ENCODE measurements at regions not wholly inside any gene's neighbourhood (a gene's known extent, or its start where the extent isn't known, plus 50 kb on each side); places are given as distances from the start of the nearest gene placed in this dataset.

DNA sequence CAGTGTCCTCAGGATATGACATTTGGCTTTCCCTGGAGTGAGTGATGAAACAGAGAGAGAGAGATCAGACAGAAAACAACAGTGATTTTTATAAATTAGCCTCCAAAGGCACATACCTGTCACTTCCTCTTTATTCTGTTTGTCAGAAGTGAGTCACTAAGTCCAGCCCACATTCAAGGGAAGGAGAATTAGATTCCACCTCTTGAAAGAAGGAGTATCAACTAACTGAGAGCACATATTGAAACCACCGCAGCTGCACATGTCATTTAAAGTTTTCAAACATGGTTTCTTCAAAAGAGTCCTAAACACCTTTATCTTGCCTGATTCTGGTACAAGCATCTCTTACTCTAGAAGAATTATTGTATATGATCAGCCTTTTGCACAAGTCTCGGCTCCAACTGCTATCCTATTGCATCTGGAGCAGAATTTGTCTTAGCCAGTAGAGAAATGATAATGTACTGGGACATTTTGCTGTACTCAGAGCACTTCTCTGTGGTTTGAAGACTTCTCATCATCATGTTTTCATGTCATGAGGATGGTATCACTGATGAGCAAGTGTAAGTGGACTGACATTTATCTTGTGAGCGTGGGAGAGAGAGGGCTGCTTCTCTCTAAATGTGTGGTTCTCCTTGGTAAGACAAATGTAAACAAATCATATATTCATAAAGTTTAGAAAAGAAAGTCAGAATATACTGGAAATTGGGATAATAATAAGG is 338.9 kb upstream of the CFAP20DC start:
- Histone ChIP-seq H3K36me3 (no peaks in the 10 kb centered on the region), H3K9me3 (no peaks in the 10 kb centered on the region), H3K4me3 (no peak overlapping the region), H3K27me3 (no peaks in the 10 kb centered on the region), H3K27ac (no peak overlapping the region), H3K4me1 (ENCODE audit: insufficient read depth) (no peaks in the 10 kb centered on the region)
- intact Hi-C loops (cut with DNase I), result no loop called here
- 79 to 85% (median 85%) methylated on average over 3 of the region's 3 CpGs for WGBS, 3 donors
- TF ChIP-seq EP300 (IDR thresholded peaks at IDR 0.05) (no peak), POLR2A (IDR thresholded peaks at IDR 0.05) (no peak)
- TF ChIP-seq, protein P1, sequence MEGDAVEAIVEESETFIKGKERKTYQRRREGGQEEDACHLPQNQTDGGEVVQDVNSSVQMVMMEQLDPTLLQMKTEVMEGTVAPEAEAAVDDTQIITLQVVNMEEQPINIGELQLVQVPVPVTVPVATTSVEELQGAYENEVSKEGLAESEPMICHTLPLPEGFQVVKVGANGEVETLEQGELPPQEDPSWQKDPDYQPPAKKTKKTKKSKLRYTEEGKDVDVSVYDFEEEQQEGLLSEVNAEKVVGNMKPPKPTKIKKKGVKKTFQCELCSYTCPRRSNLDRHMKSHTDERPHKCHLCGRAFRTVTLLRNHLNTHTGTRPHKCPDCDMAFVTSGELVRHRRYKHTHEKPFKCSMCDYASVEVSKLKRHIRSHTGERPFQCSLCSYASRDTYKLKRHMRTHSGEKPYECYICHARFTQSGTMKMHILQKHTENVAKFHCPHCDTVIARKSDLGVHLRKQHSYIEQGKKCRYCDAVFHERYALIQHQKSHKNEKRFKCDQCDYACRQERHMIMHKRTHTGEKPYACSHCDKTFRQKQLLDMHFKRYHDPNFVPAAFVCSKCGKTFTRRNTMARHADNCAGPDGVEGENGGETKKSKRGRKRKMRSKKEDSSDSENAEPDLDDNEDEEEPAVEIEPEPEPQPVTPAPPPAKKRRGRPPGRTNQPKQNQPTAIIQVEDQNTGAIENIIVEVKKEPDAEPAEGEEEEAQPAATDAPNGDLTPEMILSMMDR (IDR thresholded peaks at IDR 0.05), result no peak
- no peak for DNase-seq

DNA sequence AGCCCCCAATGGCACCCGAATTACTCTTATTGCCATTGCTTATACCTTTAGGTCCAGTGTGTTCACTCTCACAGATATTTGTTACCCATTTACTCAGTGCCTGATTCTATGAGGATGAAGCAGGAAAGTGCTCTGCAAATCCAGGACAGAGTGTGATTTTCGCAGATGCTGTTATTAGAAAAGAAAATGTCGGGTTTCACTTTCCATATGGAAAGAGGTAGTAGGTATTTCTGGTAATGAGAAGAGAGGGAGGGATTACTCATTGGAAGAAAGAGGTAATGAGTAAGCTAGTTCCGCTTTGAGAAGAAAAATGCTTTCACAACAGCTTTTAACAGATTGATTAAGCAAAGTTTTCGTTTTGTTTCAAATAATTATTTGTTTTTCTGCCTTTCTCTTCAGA is 336.3 kb upstream of the CFAP20DC start:
- no peak for DNase-seq
- no peak overlapping the region for H3K4me3 ChIP-seq
- intact Hi-C loops (cut with DNase I), result no loop called here
- no peak overlapping the region for H3K27ac ChIP-seq
- no peaks in the 10 kb centered on the region for H3K27me3 ChIP-seq
- H3K36me3 ChIP-seq, result no peaks in the 10 kb centered on the region
- 87 to 88% (median 88%) methylated on average over 5 of the region's 5 CpGs for WGBS, 3 donors
- no peaks in the 10 kb centered on the region for H3K9me3 ChIP-seq
- no peaks in the 10 kb centered on the region for H3K4me1 ChIP-seq (ENCODE audit: insufficient read depth)
- TF ChIP-seq POLR2A (IDR thresholded peaks at IDR 0.05) (no peak), EP300 (IDR thresholded peaks at IDR 0.05) (no peak)
- TF ChIP-seq, protein P1 (IDR thresholded peaks at IDR 0.05), result no peak

DNA sequence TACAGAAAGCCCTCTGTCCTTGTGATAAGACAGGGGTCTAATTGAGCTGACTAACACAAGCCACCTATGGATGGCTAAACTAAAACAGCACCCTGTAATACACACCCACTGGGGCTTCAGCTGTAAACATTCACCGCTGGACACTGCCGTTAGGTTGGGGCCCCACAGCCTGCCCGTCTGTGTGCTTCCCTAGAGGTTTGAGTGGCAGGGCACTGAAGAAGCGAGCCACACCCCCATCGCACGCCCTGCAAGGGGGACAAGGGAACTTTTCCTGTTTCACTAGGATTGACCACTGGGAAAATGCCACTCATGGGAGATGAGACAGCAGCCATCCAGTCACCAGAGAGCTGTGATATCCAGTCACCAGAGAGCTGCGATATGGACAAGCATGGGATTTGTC is 335.7 kb upstream of the CFAP20DC start:
- Histone ChIP-seq H3K4me1 (ENCODE audit: insufficient read depth) (no peaks in the 10 kb centered on the region), H3K4me3 (no peak overlapping the region), H3K27me3 (no peaks in the 10 kb centered on the region), H3K9me3 (no peaks in the 10 kb centered on the region), H3K27ac (no peak overlapping the region), H3K36me3 (no peaks in the 10 kb centered on the region)
- TF ChIP-seq EP300 (IDR thresholded peaks at IDR 0.05), result no peak
- TF ChIP-seq, protein P1 (IDR thresholded peaks at IDR 0.05), result no peak
- no peak for TF ChIP-seq POLR2A (IDR thresholded peaks at IDR 0.05)
- intact Hi-C loops (cut with DNase I), result no loop called here
- 86 to 91% (median 88%) methylated on average over 7 of the region's 7 CpGs for WGBS, 3 donors
- no peak for DNase-seq

DNA sequence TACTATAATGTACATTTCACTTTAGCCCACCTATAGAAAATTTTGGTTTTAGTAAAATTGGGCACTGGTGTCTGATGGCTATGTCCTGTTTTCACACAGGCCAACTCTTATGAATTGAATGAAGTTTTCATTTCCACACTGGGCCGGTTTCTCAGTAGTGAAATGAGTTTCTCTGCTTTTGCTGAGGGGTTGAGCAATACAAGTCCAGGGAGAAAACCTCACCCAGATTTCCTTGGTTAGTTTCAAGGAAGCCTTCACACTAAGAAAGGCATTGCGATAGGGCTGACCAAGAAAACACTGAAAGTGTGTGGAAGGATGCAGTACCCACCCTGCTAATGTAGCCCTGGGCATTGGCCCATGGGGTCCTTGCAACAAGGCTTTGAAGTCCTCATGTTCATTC is 331.5 kb upstream of the CFAP20DC start:
- intact Hi-C loops (cut with DNase I), result no loop called here
- TF ChIP-seq POLR2A (IDR thresholded peaks at IDR 0.05), result no peak
- TF ChIP-seq EP300 (IDR thresholded peaks at IDR 0.05), result no peak
- TF ChIP-seq, protein P1 (IDR thresholded peaks at IDR 0.05), result no peak
- no peak overlapping the region for H3K27ac ChIP-seq
- WGBS, 3 donors, result 81 to 87% (median 84%) methylated on average over 2 of the region's 2 CpGs
- DNase-seq, result no peak
- no peak overlapping the region for H3K4me3 ChIP-seq
- no peaks in the 10 kb centered on the region for H3K9me3 ChIP-seq
- H3K27me3 ChIP-seq, result no peaks in the 10 kb centered on the region
- H3K4me1 ChIP-seq (ENCODE audit: insufficient read depth), result no peaks in the 10 kb centered on the region
- no peaks in the 10 kb centered on the region for H3K36me3 ChIP-seq
